ENCODE measurements at regions not wholly inside any gene's neighbourhood (a gene's known extent, or its start where the extent isn't known, plus 50 kb on each side); places are given as distances from the start of the nearest gene placed in this dataset.

DNA sequence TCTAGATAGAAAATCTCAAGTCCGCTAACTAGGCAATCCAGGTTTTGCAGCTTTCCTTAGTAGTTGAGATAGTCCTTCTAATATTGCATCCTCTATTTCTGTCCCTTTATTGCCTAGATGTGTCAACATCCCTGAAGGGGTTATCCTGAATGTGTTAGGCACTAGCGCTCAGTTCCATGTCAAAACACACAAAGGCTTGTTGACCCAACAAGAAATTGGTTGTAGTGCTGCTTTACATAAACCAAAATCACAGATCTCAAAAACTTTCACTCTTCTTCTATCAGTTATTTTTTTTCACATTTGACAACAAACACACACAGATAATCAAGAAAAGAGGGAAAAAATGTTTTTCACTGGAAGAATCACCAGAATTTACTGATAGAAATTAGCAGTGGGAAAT, 51.4 kb upstream of the SOX2 start:
- no peak overlapping the region for H3K27ac ChIP-seq (ENCODE audit: low read depth, low read length)
- TF ChIP-seq, protein P1, sequence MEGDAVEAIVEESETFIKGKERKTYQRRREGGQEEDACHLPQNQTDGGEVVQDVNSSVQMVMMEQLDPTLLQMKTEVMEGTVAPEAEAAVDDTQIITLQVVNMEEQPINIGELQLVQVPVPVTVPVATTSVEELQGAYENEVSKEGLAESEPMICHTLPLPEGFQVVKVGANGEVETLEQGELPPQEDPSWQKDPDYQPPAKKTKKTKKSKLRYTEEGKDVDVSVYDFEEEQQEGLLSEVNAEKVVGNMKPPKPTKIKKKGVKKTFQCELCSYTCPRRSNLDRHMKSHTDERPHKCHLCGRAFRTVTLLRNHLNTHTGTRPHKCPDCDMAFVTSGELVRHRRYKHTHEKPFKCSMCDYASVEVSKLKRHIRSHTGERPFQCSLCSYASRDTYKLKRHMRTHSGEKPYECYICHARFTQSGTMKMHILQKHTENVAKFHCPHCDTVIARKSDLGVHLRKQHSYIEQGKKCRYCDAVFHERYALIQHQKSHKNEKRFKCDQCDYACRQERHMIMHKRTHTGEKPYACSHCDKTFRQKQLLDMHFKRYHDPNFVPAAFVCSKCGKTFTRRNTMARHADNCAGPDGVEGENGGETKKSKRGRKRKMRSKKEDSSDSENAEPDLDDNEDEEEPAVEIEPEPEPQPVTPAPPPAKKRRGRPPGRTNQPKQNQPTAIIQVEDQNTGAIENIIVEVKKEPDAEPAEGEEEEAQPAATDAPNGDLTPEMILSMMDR (IDR thresholded peaks at IDR 0.05; ENCODE audit: insufficient read depth, low read length, poor library complexity, severe bottlenecking): no peak
- no peak for TF ChIP-seq EZH2phosphoT487 (conservative IDR thresholded peaks at IDR 0.05; ENCODE audit: low read length)
- no peaks in the 10 kb centered on the region for H3K36me3 ChIP-seq (ENCODE audit: low read length)
- no peak overlapping the region for H3K9ac ChIP-seq (ENCODE audit: low read length)
- no peaks in the 10 kb centered on the region for H3K9me2 ChIP-seq (replicated peaks; ENCODE audit: insufficient read depth, low read length)
- no peaks in the 10 kb centered on the region for H3K9me3 ChIP-seq (ENCODE audit: insufficient read depth, low read length)
- no peak overlapping the region for H3K4me2 ChIP-seq (ENCODE audit: low read depth, low read length, poor library complexity, severe bottlenecking)
- no peaks in the 10 kb centered on the region for H4K20me1 ChIP-seq (ENCODE audit: low read depth, low read length)
- H3F3A ChIP-seq (ENCODE audit: insufficient read depth): no peaks in the 10 kb centered on the region
- no peak overlapping the region for H2AFZ ChIP-seq (ENCODE audit: low read depth, low read length, severe bottlenecking)
- no peak overlapping the region for H3K4me3 ChIP-seq (ENCODE audit: insufficient read depth, low read length, poor library complexity, severe bottlenecking)
- no peaks in the 10 kb centered on the region for H3K79me2 ChIP-seq (ENCODE audit: insufficient read depth, low read length)
- no peaks in the 10 kb centered on the region for H3K27me3 ChIP-seq (ENCODE audit: low read length)

DNA sequence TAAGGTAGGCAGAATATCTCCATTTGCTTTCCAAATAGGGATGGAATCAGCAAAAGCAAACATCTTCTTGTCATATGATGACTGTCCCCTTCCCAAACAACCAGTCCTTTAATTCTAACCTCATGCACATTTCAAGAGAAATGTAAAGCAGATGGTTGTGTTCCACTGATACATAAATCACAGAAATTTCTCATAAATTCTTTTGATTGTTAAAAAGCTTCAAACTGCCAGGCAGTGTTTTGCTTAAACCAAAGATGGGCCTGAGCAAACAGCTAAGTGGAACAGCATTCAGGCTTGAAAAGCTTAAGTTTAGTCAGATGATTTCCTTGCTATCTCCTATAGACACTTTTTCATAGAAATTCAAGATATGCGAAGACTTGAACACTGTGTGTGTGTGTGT, 74.3 kb upstream of the SOX2 start:
- H2AFZ ChIP-seq (ENCODE audit: low read depth, low read length, severe bottlenecking): no peak overlapping the region
- TF ChIP-seq, protein P1 (IDR thresholded peaks at IDR 0.05; ENCODE audit: insufficient read depth, low read length, poor library complexity, severe bottlenecking): no peak
- no peak for TF ChIP-seq EZH2phosphoT487 (conservative IDR thresholded peaks at IDR 0.05; ENCODE audit: low read length)

DNA sequence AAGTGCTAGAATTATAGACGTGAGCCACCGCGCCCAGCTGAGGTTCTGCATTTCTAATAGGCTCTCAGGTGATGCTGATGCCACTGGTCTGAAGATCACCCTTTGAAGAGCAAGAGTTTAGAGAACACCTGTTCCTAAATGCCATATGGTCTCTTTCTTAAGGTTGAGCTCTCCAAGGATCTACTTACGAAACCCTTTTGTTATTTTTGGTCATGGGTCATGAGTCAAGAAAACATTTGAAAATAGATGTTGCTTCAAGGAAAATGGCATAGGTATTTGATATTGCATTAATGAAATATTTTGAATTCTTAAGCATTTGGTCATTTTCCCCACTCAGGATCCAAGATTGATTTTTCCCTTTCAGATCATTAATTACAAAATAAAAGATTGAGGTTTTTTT, 74.7 kb upstream of the SOX2 start:
- TF ChIP-seq, protein P1 (IDR thresholded peaks at IDR 0.05; ENCODE audit: insufficient read depth, low read length, poor library complexity, severe bottlenecking): no peak
- no peak for TF ChIP-seq EZH2phosphoT487 (conservative IDR thresholded peaks at IDR 0.05; ENCODE audit: low read length)
- H3K4me2 ChIP-seq (ENCODE audit: low read depth, low read length, poor library complexity, severe bottlenecking): no peak overlapping the region

More for the DNA sequence above, 74.3 kb upstream of the SOX2 start:
- H3K79me2 ChIP-seq (ENCODE audit: insufficient read depth, low read length): no peaks in the 10 kb centered on the region
- H3K36me3 ChIP-seq (ENCODE audit: low read length): no peaks in the 10 kb centered on the region
- no peaks in the 10 kb centered on the region for H3K9me3 ChIP-seq (ENCODE audit: insufficient read depth, low read length)
- H3F3A ChIP-seq (ENCODE audit: insufficient read depth): no peaks in the 10 kb centered on the region
- no peak overlapping the region for H3K27ac ChIP-seq (ENCODE audit: low read depth, low read length)
- H3K4me2 ChIP-seq (ENCODE audit: low read depth, low read length, poor library complexity, severe bottlenecking): no peak overlapping the region
- H3K9ac ChIP-seq (ENCODE audit: low read length): no peak overlapping the region
- H3K4me3 ChIP-seq (ENCODE audit: insufficient read depth, low read length, poor library complexity, severe bottlenecking): no peak overlapping the region
- no peaks in the 10 kb centered on the region for H3K9me2 ChIP-seq (replicated peaks; ENCODE audit: insufficient read depth, low read length)
- H4K20me1 ChIP-seq (ENCODE audit: low read depth, low read length): no peaks in the 10 kb centered on the region
- H3K27me3 ChIP-seq (ENCODE audit: low read length): no peaks in the 10 kb centered on the region

More for the DNA sequence above, 74.7 kb upstream of the SOX2 start:
- Histone ChIP-seq H3K27ac (ENCODE audit: low read depth, low read length) (no peak overlapping the region), H3K9me2 (replicated peaks; ENCODE audit: insufficient read depth, low read length) (no peaks in the 10 kb centered on the region), H3K9ac (ENCODE audit: low read length) (no peak overlapping the region), H4K20me1 (ENCODE audit: low read depth, low read length) (no peaks in the 10 kb centered on the region), H3K79me2 (ENCODE audit: insufficient read depth, low read length) (no peaks in the 10 kb centered on the region), H3F3A (ENCODE audit: insufficient read depth) (no peaks in the 10 kb centered on the region), H3K9me3 (ENCODE audit: insufficient read depth, low read length) (no peaks in the 10 kb centered on the region), H2AFZ (ENCODE audit: low read depth, low read length, severe bottlenecking) (no peak overlapping the region), H3K4me3 (ENCODE audit: insufficient read depth, low read length, poor library complexity, severe bottlenecking) (no peak overlapping the region), H3K36me3 (ENCODE audit: low read length) (no peaks in the 10 kb centered on the region), H3K27me3 (ENCODE audit: low read length) (no peaks in the 10 kb centered on the region)

Data from SU-DHL-6 (cell line).